ENCODE measurements at regions not wholly inside any gene's neighbourhood (a gene's known extent, or its start where the extent isn't known, plus 50 kb on each side); places are given as distances from the start of the nearest gene placed in this dataset.

DNA sequence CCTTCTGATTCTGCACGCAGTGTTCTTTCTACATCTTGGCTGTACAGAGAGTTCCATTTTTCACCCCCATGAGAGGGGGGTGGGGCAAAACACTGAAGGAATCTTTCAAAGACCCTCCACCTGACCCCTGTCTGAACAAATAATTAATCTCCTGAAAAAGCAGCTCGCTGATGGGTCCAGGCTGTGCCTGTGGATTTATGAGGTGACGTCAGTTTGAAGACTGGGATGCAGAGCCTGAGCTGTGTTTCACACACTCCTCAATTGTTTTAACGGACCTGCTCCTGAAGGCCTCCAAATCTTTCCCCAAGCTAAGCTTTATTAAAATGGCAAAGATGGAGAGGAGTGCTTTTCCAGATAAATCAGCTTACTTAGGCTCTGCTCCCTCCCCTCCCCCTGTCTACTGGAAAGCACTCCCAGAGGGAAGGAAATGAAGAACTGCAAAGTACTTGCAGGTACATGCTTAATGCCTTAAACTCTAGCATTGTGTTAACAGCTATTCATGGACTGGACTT lies 390.2 kb upstream of the TNP1 start:
- WGBS: 27% methylated on average over 4 of the region's 4 CpGs
- H3K9me3 ChIP-seq: no peaks in the 10 kb centered on the region
- intact Hi-C loops (cut with DNase I): loop anchor here (5.0 to 10.0 kb wide), 5 partner anchors 65 to 495 kb away; no protein-coding TSS in a partner anchor
- H3K4me1 ChIP-seq (replicated peaks): peaks cover 8% of the 10 kb centered on the region
- H3K27me3 ChIP-seq (replicated peaks; ENCODE audit: insufficient read depth): no peaks in the 10 kb centered on the region
- peak; percentile 25 for DNase-seq (ENCODE audit: low spot score)
- no peak overlapping the region for H3K4me3 ChIP-seq
- H3K27ac ChIP-seq: peak overlapping the region; percentile 61 to 81
- no peaks in the 10 kb centered on the region for H3K36me3 ChIP-seq
- TF ChIP-seq POLR2AphosphoS5 (IDR thresholded peaks at IDR 0.05) (peak; percentile 74), POLR2A (IDR thresholded peaks at IDR 0.05) (no peak)

- H3K27me3 ChIP-seq (replicated peaks; ENCODE audit: insufficient read depth): no peaks in the 10 kb centered on the region
- intact Hi-C loops (cut with DNase I): loop anchor here (2.0 to 10.0 kb wide), 8 partner anchors 62 to 555 kb away; partner anchors contain the start of gene IGFBP5
- H3K27ac ChIP-seq: peak overlapping the region; percentile 61 to 81
- no peak overlapping the region for H3K4me3 ChIP-seq
- H3K4me1 ChIP-seq (replicated peaks): peaks cover 8% of the 10 kb centered on the region
- 47% methylated on average over 8 of the region's 8 CpGs for WGBS
- DNase-seq (ENCODE audit: low spot score): no peak
- H3K36me3 ChIP-seq: no peaks in the 10 kb centered on the region
- no peaks in the 10 kb centered on the region for H3K9me3 ChIP-seq
- TF ChIP-seq, protein P1, sequence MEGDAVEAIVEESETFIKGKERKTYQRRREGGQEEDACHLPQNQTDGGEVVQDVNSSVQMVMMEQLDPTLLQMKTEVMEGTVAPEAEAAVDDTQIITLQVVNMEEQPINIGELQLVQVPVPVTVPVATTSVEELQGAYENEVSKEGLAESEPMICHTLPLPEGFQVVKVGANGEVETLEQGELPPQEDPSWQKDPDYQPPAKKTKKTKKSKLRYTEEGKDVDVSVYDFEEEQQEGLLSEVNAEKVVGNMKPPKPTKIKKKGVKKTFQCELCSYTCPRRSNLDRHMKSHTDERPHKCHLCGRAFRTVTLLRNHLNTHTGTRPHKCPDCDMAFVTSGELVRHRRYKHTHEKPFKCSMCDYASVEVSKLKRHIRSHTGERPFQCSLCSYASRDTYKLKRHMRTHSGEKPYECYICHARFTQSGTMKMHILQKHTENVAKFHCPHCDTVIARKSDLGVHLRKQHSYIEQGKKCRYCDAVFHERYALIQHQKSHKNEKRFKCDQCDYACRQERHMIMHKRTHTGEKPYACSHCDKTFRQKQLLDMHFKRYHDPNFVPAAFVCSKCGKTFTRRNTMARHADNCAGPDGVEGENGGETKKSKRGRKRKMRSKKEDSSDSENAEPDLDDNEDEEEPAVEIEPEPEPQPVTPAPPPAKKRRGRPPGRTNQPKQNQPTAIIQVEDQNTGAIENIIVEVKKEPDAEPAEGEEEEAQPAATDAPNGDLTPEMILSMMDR (IDR thresholded peaks at IDR 0.05): no peak
- TF ChIP-seq POLR2A (IDR thresholded peaks at IDR 0.05): no peak
- TF ChIP-seq POLR2AphosphoS5 (IDR thresholded peaks at IDR 0.05): no peak
These were observed 389.5 kb upstream of the TNP1 start for GRCh38 chr2:217249121-217250012.

- intact Hi-C loops (cut with DNase I): loop anchor here (2.0 to 5.0 kb wide), 3 partner anchors 61 to 554 kb away; partner anchors contain the start of gene IGFBP5
- Histone ChIP-seq H3K9me3 (no peaks in the 10 kb centered on the region), H3K27ac (peak overlapping the region; percentile 61 to 81), H3K4me1 (replicated peaks) (peaks cover 8% of the 10 kb centered on the region), H3K36me3 (no peaks in the 10 kb centered on the region), H3K27me3 (replicated peaks; ENCODE audit: insufficient read depth) (no peaks in the 10 kb centered on the region), H3K4me3 (no peak overlapping the region)
- 6% methylated on average over 9 of the region's 9 CpGs for WGBS
- DNase-seq (ENCODE audit: low spot score): peak; percentile 57
- peak; percentile 43 for TF ChIP-seq POLR2AphosphoS5 (IDR thresholded peaks at IDR 0.05)
- TF ChIP-seq, protein P1 (IDR thresholded peaks at IDR 0.05): no peak
These were observed 388.6 kb upstream of the TNP1 start for GRCh38 chr2:217248312-217248935.

GRCh38 chr2:217247476-217247875 lies 387.6 kb upstream of the TNP1 start:
- no peaks in the 10 kb centered on the region for H3K9me3 ChIP-seq
- intact Hi-C loops (cut with DNase I): loop anchor here (5.0 kb wide), 2 partner anchors 60 to 165 kb away; no protein-coding TSS in a partner anchor
- H3K27ac ChIP-seq: peak overlapping the region; percentile 61 to 81
- no peak overlapping the region for H3K4me3 ChIP-seq
- H3K4me1 ChIP-seq (replicated peaks): peaks cover 8% of the 10 kb centered on the region
- TF ChIP-seq POLR2A (IDR thresholded peaks at IDR 0.05) (no peak), POLR2AphosphoS5 (IDR thresholded peaks at IDR 0.05) (peak; percentile 54)
- TF ChIP-seq, protein P1 (IDR thresholded peaks at IDR 0.05): no peak
- 18% methylated on average over 8 of the region's 8 CpGs for WGBS
- H3K27me3 ChIP-seq (replicated peaks; ENCODE audit: insufficient read depth): no peaks in the 10 kb centered on the region
- no peaks in the 10 kb centered on the region for H3K36me3 ChIP-seq
- DNase-seq (ENCODE audit: low spot score): peak; percentile 46

- TF ChIP-seq, protein P1 (IDR thresholded peaks at IDR 0.05): no peak
- TF ChIP-seq POLR2AphosphoS5 (IDR thresholded peaks at IDR 0.05): no peak
- no peak for TF ChIP-seq POLR2A (IDR thresholded peaks at IDR 0.05)
- Histone ChIP-seq H3K27ac (no peak overlapping the region), H3K36me3 (no peaks in the 10 kb centered on the region), H3K27me3 (replicated peaks; ENCODE audit: insufficient read depth) (no peaks in the 10 kb centered on the region), H3K4me1 (replicated peaks) (peaks cover 8% of the 10 kb centered on the region), H3K9me3 (no peaks in the 10 kb centered on the region), H3K4me3 (no peak overlapping the region)
- 89% methylated on average over 6 of the region's 6 CpGs for WGBS
- intact Hi-C loops (cut with DNase I): loop anchor here (5.0 kb wide), 2 partner anchors 59 to 166 kb away; no protein-coding TSS in a partner anchor
- no peak for DNase-seq (ENCODE audit: low spot score)
These were observed 386.2 kb upstream of the TNP1 start for GRCh38 chr2:217246108-217246507.

Measured in prostate gland (tissue), 2 donors.